HL-60 (cell line): ENCODE measurements at regions not wholly inside any gene's neighbourhood (a gene's known extent, or its start where the extent isn't known, plus 50 kb on each side); places are given as distances from the start of the nearest gene placed in this dataset.

Source experiments
- CTCF ChIP-seq: IDR thresholded peaks from one replicate; pipeline ENCODE4 v1.5.1; 2011; ENCODE audit warnings: low read length, control low read depth, inconsistent platforms; ENCODE audit not compliant: insufficient read depth
- GABPA ChIP-seq: IDR thresholded peaks from 2 replicates; pipeline ENCODE4 v1.6.1; 2012; ENCODE audit warnings: low read depth
- POLR2AphosphoS5 ChIP-seq: IDR thresholded peaks from 2 replicates; pipeline ENCODE4 v1.6.1; 2012; ENCODE audit warnings: low read depth
- SPI1 ChIP-seq: IDR thresholded peaks from 2 replicates; pipeline ENCODE4 v1.6.1; 2012; ENCODE audit warnings: low read depth, mild to moderate bottlenecking, borderline replicate concordance
- TF ChIP-seq, protein P1 (sequence below): IDR thresholded peaks from 2 replicates; pipeline ENCODE4 v1.6.1; 2012; ENCODE audit warnings: low read depth; ENCODE audit not compliant: insufficient replicate concordance

- TF ChIP-seq POLR2AphosphoS5 (no peak), CTCF (no peak), SPI1 (no peak), GABPA (no peak)
- TF ChIP-seq, protein P1, sequence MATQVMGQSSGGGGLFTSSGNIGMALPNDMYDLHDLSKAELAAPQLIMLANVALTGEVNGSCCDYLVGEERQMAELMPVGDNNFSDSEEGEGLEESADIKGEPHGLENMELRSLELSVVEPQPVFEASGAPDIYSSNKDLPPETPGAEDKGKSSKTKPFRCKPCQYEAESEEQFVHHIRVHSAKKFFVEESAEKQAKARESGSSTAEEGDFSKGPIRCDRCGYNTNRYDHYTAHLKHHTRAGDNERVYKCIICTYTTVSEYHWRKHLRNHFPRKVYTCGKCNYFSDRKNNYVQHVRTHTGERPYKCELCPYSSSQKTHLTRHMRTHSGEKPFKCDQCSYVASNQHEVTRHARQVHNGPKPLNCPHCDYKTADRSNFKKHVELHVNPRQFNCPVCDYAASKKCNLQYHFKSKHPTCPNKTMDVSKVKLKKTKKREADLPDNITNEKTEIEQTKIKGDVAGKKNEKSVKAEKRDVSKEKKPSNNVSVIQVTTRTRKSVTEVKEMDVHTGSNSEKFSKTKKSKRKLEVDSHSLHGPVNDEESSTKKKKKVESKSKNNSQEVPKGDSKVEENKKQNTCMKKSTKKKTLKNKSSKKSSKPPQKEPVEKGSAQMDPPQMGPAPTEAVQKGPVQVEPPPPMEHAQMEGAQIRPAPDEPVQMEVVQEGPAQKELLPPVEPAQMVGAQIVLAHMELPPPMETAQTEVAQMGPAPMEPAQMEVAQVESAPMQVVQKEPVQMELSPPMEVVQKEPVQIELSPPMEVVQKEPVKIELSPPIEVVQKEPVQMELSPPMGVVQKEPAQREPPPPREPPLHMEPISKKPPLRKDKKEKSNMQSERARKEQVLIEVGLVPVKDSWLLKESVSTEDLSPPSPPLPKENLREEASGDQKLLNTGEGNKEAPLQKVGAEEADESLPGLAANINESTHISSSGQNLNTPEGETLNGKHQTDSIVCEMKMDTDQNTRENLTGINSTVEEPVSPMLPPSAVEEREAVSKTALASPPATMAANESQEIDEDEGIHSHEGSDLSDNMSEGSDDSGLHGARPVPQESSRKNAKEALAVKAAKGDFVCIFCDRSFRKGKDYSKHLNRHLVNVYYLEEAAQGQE, result no peak
These were observed 185.1 kb upstream of the SFRP2 start for GRCh38 chr4:153973942-153974341.
